A549 (cell line): ENCODE measurements at regions not wholly inside any gene's neighbourhood (a gene's known extent, or its start where the extent isn't known, plus 50 kb on each side); places are given as distances from the start of the nearest gene placed in this dataset.

Source experiments
- CEBPB ChIP-seq, 2 experiments: fragments of >200 bp in 1 of 2; sonication (Bioruptor Twin) in 1 of 2; formaldehyde crosslinking in 1 of 2; IDR thresholded peaks; 2 replicates each; pipeline ENCODE4 v1.6.1; 2012 to 2016
- CTCF ChIP-seq: fragments of >200 bp; sonication (Bioruptor Twin); formaldehyde crosslinking; IDR thresholded peaks from 3 replicates; pipeline ENCODE4 v1.5.1; 2016
- EP300 ChIP-seq, 2 experiments: fragments of >200 bp; sonication (Bioruptor Twin); formaldehyde crosslinking; IDR thresholded peaks; 2 replicates in 1 of 2; 3 replicates in 1 of 2; pipeline ENCODE4 v1.6.1; 2016 to 2017
- ESRRA ChIP-seq: fragments of 150-350 bp; IDR thresholded peaks from 2 replicates; pipeline ENCODE4 v1.6.1; 2014; ENCODE audit warnings: mild to moderate bottlenecking, low read length, borderline replicate concordance
- FOSL2 ChIP-seq, 2 experiments: fragments of 450-650 bp in 1 of 2; fragments of >200 bp in 1 of 2; sonication (Bioruptor Twin) in 1 of 2; formaldehyde crosslinking; IDR thresholded peaks; 2 replicates each; pipeline versions ENCODE4 v1.5.0 to v1.6.1; 2016 to 2020; ENCODE audit warnings: mild to moderate bottlenecking in 1 of 2, moderate library complexity in 1 of 2
- HDAC2 ChIP-seq: fragments of 200-600 bp; sonication (generic); IDR thresholded peaks from 2 replicates; pipeline ENCODE4 v1.6.1; 2016
- KDM5A ChIP-seq: fragments of 200-600 bp; sonication (generic); IDR thresholded peaks from 2 replicates; pipeline ENCODE4 v1.6.1; 2016; ENCODE audit warnings: antibody characterized with exemption, mild to moderate bottlenecking
- MYC ChIP-seq: IDR thresholded peaks from 2 replicates; pipeline ENCODE4 v1.6.1; 2012; ENCODE audit warnings: mild to moderate bottlenecking, inconsistent platforms, low read length, improper control_type of control experiment, borderline replicate concordance
- POLR2A ChIP-seq: IDR thresholded peaks from 2 replicates; pipeline ENCODE4 v1.6.1; 2012; ENCODE audit warnings: mild to moderate bottlenecking, low read length
- REST ChIP-seq: fragments of 200-600 bp; sonication (generic); IDR thresholded peaks from 2 replicates; pipeline ENCODE4 v1.6.1; 2016; ENCODE audit warnings: antibody characterized with exemption, mild to moderate bottlenecking, moderate library complexity
- RFX5 ChIP-seq: fragments of 450-650 bp; IDR thresholded peaks from 2 replicates; pipeline ENCODE4 v1.7.1; 2014; ENCODE audit warnings: antibody characterized with exemption, mild to moderate bottlenecking, moderate library complexity
- SMC3 ChIP-seq: fragments of >200 bp; sonication (Bioruptor Twin); formaldehyde crosslinking; IDR thresholded peaks from 3 replicates; pipeline ENCODE4 v1.6.1; 2018; ENCODE audit warnings: inconsistent platforms
- SREBF2 ChIP-seq: fragments of 450-650 bp; IDR thresholded peaks from 2 replicates; pipeline ENCODE4 v1.6.1; 2014; ENCODE audit warnings: mild to moderate bottlenecking, moderate library complexity
- ZNF302 ChIP-seq: fragments of 250-450 bp; sonication (Bioruptor Pico); IDR thresholded peaks from 2 replicates; pipeline ENCODE4 v1.9.0; 2021; ENCODE audit warnings: inconsistent platforms, mild to moderate bottlenecking, moderate library complexity

DNA sequence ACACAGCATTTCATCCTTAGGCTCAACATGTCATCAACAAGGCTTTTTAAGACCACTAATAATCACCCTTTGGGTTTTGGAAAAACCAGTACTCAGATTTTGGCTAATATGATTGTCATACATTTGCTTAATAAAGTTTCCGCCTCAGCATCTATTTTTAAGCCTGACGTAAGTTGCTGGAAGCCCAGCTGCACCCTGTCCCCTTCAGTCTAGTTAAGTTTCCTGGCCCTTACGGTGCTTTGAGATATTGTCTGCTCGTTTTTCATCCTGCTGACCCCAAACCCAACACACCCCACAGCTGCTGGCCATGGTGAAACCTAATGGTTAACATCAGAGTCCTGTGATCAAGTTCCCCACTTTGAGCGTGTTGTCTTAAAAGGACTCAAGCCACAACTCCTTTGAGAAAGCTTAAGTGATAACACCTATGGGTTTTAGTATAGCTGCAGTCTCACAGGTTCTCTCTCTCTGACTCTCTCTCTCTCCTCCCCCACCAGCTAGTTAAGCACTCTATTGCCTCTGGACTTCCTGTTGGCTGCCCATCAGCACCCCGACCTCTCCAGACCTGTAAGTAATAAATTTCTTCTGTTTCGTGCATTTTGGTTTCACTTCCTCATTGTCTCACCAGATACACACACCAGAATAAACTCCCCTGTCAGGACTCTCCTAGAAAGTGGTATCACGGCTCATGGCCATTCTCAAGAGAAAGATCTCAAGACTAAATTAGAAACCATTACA, 802.0 kb downstream of the C6orf118 start:
- TF ChIP-seq CTCF (no peak), HDAC2 (no peak), REST (no peak), CEBPB (IDR thresholded peaks at IDR 0.05) (no peak), MYC (no peak), EP300 (IDR thresholded peaks at IDR 0.05) (no peak), KDM5A (no peak), RFX5 (no peak), POLR2A (no peak), FOSL2 (IDR thresholded peaks at IDR 0.05) (no peak), FOSL2 (CRISPR knock-in tag; IDR thresholded peaks at IDR 0.05) (no peak), SREBF2 (no peak), ESRRA (no peak), ZNF302 (CRISPR knock-in tag) (no peak), SMC3 (no peak)
